Ecto neural progenitor cell (in vitro differentiated cells): ENCODE measurements at regions not wholly inside any gene's neighbourhood (a gene's known extent, or its start where the extent isn't known, plus 50 kb on each side); places are given as distances from the start of the nearest gene placed in this dataset.
"Not testable (repeated sequence)": the region's sequence is repeated elsewhere in the genome, so short reads cannot be mapped to it uniquely, and the experiment has no call there.

ENCODE experiments used
- DNase-seq: peaks from one replicate; pipeline ENCODE4 v3.0.0-alpha.2; 2018; ENCODE audit warnings: low spot score

DNA sequence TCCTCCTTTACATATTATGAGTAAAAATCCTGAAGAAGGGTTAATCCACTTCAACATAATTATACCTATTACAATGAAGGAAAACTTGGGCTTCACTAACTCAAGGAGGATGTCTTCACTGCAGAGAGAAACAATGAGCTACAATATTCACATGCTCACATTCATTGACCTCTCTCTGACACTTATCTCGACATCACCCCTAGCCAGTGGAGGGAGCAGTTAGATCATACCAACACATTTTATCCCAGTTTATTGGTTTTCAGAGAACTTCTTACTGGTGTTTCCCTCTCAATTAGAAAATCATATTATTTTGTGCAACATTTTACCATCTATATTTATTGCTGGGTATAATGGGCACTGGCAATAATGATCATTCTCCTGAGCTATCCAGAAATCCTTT lies 646.5 kb downstream of the TENT5A start:
- DNase-seq, result no peak

- DNase-seq, result no peak
Observed at GRCh38 chr6:81098109-81098814, 654.2 kb downstream of the TENT5A start.

- DNase-seq, result not testable (repeated sequence)
Observed at GRCh38 chr6:81096464-81096863, 656.0 kb downstream of the TENT5A start.

GRCh38 chr6:81093051-81093450 lies 659.4 kb downstream of the TENT5A start:
- DNase-seq, result no peak

DNA sequence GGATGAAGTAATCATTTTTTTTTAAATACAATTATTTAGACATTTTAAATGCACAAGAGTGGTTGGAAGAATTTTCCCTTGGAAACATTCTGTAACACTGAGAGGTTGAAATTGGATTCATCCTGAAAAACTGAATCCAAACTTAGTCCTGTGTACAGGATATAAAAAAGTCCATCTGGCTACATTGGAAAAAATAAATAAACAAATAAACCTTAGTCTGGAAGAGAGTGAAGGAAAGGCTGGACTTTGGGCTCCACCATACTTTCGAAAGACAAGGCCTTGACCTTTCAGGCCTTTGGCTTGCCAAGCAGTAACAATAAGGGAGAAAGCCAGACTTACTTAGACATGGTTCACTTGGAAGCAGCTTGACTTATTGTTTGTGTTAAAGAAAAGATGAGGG lies 664.3 kb downstream of the TENT5A start:
- DNase-seq, result no peak

DNA sequence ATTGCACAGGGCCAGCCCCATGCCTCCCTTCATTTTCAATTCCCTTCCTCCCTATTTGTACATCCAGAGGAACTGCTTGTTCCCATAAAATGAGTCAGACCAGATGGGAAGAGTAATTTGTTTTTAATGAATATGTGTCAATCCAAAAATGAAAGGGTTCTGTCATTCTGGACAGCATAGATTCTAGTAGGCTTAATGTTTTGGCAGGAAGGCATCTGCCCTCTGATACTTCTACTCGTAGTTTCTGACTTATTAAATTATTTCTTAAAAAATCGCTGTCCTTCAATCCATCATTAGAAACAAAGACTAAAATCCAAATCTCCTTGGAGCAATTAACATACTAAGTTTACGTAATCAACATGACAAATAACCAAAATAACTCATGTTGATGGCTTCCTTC lies 665.5 kb downstream of the TENT5A start:
- DNase-seq, result no peak

GRCh38 chr6:81085431-81085790 lies 667.1 kb downstream of the TENT5A start:
- DNase-seq, result no peak

DNA sequence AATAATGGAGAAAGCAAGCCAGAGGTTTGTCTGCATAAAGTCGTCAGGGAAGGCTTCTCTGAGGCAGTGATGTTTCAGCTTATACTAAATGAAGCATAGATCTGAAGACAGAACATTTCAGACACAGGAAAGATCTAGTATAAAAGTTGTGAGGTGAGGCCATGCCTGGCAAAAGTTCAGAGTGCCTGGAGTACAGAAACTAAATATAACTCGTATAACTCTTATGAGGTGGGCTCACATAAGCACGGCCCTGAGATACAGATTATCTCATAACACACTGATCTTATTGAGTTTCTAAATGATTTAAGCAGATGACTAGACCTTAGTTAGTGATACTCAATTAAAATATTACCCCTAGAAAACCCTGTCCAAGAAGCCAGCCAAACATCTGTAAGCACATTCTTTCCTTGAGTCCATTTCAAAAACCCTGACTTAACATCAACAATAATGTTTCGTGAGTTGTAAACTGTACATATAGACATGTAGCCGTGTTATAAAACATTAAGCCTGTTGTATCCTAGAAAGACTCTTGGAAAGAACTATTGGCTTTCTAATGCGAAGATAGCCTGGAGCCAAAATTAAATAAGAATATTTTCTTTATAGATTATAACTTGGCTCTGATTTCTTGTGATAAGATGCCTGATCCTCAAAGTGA lies 667.6 kb downstream of the TENT5A start:
- no peak for DNase-seq

DNA sequence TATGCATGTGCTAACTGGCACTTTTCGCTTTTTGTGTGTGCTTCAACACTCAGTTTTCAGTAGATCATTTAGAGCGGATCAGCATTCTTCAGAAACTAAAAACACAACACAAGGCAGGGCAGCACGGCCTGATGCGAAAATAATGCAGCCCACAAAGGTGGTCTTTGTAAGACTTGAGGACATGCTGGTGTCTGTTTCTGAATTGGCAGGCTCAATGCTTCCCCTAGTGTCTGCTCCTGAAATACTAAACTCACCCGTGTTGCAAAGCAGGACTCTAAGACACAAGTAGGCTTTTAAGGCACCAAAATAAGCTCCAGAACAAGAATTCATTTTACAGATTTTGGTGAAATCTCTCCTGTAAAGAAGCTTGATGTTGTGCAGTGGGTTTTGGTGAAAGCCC lies 676.5 kb downstream of the TENT5A start:
- peak; percentile 53 for DNase-seq

- DNase-seq, result no peak
Observed at GRCh38 chr6:81073318-81073717, 679.2 kb downstream of the TENT5A start.

DNA sequence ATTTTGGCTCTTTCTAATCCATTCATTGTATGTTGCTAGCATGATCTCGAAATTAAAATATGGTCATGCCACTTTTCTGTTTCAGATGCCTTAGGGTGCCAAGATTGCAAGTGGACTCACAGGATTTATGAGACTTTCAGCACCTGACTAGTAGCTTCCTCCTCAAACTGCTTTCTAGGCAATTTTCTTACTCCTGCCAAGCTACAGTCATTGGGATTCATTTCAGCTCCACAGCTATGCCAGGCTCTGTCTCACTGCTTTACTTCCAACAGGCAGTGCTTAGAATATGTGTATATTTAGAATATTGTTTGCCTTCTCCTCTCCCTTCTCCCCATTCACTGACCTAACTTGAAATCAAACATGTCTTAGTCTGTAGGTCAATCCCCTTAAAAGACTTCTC lies 681.4 kb downstream of the TENT5A start:
- DNase-seq, result no peak

- DNase-seq, result no peak
Observed at GRCh38 chr6:81067057-81067456, 685.4 kb downstream of the TENT5A start.

DNA sequence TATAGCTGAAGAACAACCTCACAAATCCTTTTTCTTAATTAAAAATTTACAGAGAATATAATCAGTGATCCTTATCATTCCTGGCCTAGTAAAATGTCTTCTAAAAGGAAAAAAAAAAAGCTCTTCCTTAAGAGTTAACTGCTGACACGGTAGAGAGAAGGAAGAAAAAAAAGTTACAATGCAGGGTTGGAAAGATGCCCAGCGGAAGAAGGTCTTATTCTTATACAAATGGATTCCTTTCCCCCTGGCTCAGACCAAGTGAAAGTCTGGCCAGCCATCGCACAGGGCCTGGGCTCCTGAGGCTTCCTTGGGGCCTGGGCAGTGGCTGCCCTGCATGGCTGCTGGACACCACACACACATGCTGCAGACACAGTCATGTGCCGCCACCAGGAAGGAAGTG lies 688.6 kb downstream of the TENT5A start:
- DNase-seq, result no peak

- DNase-seq, result no peak
Observed at GRCh38 chr6:81054036-81054435, 698.4 kb downstream of the TENT5A start.

DNA sequence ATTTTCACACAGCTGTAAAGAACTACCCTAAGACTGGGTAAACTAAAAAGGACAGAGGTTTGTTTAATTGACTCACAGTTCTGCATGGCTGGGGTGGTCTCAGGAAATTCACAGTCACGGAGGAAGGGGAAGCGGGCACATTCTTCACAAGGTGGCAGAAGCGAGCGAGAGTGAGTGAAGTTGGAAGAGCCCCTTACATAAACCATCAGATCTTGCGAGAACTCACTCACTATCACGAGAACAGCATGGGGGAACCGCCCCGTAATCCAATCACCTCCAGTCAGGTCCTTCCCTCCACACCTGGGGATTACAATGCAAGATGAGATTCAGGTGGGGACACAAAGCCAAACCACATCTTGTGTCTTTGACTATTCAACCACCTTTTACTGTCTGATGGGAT lies 700.5 kb downstream of the TENT5A start:
- no peak for DNase-seq

DNA sequence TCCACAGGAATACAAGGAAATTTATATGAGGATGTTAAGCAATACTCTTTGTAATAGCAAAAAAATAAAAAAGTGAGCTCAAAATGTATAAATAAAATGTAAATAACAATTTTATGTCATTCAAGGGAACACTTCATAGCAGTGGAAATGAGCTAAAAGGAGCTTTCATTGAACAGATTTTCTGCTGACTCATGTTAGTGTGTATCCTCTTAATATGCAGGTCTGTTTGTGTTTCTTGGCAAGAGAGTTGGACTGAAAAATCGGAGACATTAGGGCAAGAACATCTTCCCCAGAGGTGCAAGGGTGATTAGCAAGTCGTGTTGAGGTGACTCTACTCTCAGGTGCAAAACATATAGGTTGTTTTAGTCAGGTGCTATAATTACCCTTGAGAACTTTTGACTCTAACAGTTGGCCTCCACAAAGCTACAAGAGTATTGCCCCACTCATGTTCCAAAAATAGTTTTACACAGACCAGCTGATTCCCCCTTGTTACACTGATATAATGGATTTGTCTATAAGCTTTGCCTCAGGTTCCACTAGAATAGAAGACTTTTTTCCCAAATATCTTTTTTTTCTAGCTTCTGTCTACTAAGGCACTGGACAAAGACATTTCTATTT lies 702.9 kb downstream of the TENT5A start:
- no peak for DNase-seq

DNA sequence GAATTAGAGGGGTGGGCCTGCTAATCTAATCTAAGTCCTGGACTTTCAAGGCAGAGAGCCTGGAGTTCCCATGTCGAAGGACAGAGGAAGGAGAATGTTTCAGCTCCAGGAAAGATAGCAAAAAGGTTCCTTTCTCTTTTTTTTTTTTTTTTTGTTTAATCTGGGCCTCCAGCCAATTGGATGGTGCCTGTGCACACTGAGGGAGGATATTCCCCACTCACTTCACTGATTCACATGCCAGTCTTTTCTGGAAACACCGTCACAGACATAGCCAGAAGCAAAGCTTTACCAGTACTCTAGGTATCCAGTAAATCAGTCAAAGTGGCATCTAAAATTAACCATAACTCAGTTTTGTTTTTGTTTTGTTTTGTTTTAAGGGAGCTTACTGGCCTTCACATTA lies 721.1 kb downstream of the TENT5A start:
- DNase-seq, result no peak

DNA sequence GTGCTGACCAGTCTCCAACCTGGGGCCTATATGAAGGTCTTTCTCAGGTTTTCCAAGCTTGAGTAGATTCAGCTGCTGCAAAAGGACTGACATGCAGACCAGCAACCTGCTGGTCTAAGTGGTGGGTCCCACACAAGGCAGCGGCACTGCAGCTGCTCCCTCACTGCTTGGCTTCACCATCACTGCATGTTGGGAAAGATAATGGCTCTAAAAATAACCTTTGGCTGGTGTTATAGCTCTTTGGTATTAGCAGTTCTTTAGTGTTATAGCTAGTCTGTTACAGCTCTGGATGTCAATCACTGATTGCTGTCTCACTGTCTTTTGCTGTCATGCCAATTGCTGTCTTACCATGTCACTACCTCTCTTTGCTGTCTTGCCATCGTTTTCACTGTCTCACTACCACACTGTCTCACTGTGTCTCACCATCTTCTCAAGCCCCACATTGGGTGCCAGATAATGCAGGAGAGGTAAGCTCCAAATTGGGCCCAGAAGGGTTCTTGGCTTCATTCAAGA lies 726.4 kb downstream of the TENT5A start:
- no peak for DNase-seq

GRCh38 chr6:81023709-81024108 lies 728.8 kb downstream of the TENT5A start:
- no peak for DNase-seq

DNA sequence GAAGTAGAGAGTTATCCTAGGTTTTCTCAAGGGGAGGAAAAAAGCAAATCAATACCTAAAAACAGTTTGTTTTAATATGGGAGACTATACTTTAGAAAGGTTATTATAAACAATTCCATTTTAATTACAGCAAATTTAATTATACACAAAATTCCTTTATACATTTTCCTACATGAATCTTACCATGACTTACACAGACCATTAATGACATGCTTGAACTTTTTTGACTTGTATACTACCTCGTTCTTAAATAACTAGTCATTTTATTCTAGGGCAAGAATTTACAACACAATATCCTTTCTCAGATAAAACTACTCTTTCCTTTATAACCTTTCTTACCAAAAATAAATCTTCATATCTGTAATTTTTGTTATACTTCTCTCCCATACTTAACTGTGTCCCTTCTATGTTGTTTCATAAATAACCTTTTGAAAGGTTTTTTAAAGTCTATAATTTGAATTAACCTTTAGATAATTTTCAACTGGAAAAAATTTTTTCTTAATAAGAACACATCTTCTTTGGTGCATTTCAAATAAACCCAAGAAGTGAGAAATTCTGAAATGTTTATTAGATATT lies 729.4 kb downstream of the TENT5A start:
- DNase-seq, result no peak

GRCh38 chr6:81017586-81017985 lies 734.9 kb downstream of the TENT5A start:
- DNase-seq, result not testable (repeated sequence)

GRCh38 chr6:81003894-81004293 lies 748.6 kb downstream of the TENT5A start:
- DNase-seq, result no peak

DNA sequence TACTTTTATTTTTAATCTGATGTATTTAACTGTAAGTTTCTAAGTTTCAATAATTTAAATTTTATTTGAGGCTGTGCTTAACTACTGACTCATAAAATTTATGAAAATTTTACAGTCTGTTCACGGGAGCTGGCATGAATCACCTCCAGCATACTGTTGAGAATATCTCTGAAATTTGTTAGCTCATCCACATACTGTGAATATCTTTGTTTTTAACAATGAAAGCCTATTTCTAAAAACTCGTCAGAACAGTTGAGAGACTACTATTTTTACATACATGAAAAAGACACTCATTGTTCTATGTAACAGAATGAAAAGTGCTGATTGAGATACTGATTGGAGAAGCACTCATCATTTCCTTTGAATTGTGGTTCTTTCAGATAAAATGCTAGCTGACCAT lies 749.3 kb downstream of the TENT5A start:
- no peak for DNase-seq
